OCI-LY7 (cell line): ENCODE measurements at regions not wholly inside any gene's neighbourhood (a gene's known extent, or its start where the extent isn't known, plus 50 kb on each side); places are given as distances from the start of the nearest gene placed in this dataset.

Source experiments
- EZH2phosphoT487 ChIP-seq: fragments of 200-600 bp; sonication (generic); IDR thresholded peaks from 2 replicates; pipeline ENCODE4 v1.6.1; 2018; ENCODE audit warnings: low read depth, borderline replicate concordance, mild to moderate bottlenecking, mixed run types, antibody characterized with exemption, low read length, moderate library complexity, mixed read lengths
- TF ChIP-seq, protein P1 (sequence below): fragments of 200-600 bp; sonication (generic); conservative IDR thresholded peaks from 2 replicates; pipeline ENCODE4 v1.5.1; 2014; ENCODE audit warnings: mild to moderate bottlenecking, antibody characterized with exemption, low read length, moderate library complexity, mixed read lengths

DNA sequence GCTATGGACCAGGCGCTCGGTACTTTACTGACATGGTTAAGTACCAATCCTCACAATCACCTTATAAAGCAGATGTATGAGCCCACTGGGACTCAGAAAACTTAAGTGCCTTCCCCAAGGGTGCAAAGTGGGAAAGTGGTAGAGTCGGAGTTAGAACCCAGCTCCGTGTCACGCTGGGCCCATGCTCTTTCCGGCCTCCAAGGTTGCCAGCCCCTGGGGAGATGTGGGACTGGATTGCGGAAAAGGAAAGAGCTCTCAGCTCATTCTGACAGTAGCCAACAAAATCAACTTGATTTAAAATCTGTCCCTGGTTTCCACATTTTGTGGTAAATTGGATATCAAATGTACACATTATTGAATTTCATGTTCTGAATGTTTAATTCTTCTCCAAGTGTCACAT is 403.8 kb downstream of the DCDC2C start:
- TF ChIP-seq, protein P1, sequence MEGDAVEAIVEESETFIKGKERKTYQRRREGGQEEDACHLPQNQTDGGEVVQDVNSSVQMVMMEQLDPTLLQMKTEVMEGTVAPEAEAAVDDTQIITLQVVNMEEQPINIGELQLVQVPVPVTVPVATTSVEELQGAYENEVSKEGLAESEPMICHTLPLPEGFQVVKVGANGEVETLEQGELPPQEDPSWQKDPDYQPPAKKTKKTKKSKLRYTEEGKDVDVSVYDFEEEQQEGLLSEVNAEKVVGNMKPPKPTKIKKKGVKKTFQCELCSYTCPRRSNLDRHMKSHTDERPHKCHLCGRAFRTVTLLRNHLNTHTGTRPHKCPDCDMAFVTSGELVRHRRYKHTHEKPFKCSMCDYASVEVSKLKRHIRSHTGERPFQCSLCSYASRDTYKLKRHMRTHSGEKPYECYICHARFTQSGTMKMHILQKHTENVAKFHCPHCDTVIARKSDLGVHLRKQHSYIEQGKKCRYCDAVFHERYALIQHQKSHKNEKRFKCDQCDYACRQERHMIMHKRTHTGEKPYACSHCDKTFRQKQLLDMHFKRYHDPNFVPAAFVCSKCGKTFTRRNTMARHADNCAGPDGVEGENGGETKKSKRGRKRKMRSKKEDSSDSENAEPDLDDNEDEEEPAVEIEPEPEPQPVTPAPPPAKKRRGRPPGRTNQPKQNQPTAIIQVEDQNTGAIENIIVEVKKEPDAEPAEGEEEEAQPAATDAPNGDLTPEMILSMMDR: no peak
- TF ChIP-seq EZH2phosphoT487: no peak
